ENCODE measurements at regions not wholly inside any gene's neighbourhood (a gene's known extent, or its start where the extent isn't known, plus 50 kb on each side); places are given as distances from the start of the nearest gene placed in this dataset.

DNA sequence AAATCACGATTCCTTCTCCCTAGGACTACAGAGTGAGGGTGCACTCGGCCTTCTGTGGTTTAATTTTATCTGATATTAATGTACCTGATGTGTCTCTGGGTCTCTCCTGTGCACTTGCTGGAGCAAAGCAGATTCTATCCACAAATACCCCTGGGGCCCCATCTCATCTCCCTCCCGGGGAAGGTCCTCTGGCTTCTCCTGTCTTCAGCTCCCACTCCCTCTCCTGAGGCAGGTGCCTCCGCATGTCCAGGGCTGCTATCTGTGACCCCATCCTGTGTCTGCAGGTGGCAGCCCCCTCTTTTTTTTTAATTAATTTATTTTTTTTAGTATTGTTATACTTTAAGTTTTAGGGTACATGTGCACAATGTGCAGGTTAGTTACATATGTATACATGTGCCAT lies 558.7 kb downstream of the BRD1 start:
- no peak for ATAC-seq
- no peak overlapping the region for H3K4me2 ChIP-seq (ENCODE audit: low read length)
- no peak overlapping the region for H3K4me3 ChIP-seq (replicated peaks in 1 of 2; ENCODE audit: low read depth in 1 of 2, low read length in 2 of 2)
- H4K20me1 ChIP-seq (ENCODE audit: insufficient read depth), result no peaks in the 10 kb centered on the region
- no peak overlapping the region for H3K27ac ChIP-seq (ENCODE audit: low read depth, low read length)
- H3K4me1 ChIP-seq (ENCODE audit: control insufficient read depth in 1 of 2, insufficient read depth in 2 of 2, low read length in 2 of 2), result no peaks in the 10 kb centered on the region
- H3K9me3 ChIP-seq (ENCODE audit: control insufficient read depth in 1 of 2, insufficient read depth in 1 of 2, low read depth in 1 of 2, low read length in 2 of 2), result no peaks in the 10 kb centered on the region
- CTCF ChIA-PET, result no interaction called here
- no peak overlapping the region for H3K9ac ChIP-seq (ENCODE audit: low read length)
- POLR2A ChIA-PET, result no interaction called here
- no peak overlapping the region for H2AFZ ChIP-seq (ENCODE audit: low read depth, low read length, poor library complexity, severe bottlenecking)
- intact Hi-C loops (cut with micrococcal nuclease), result no loop called here
- H3K36me3 ChIP-seq (ENCODE audit: control insufficient read depth in 1 of 2, insufficient read depth in 2 of 2, low read length in 2 of 2), result no peaks in the 10 kb centered on the region
- H3K9me2 ChIP-seq (ENCODE audit: insufficient read depth), result no peaks in the 10 kb centered on the region
- no TSS peak for BruUV-seq (replicated peaks)
- no peaks in the 10 kb centered on the region for H3K79me2 ChIP-seq (ENCODE audit: insufficient read depth, low read length)
- no peak for DNase-seq (ENCODE audit: low read depth, low spot score)
- RAD21 ChIA-PET (ENCODE audit: low non-redundant PET in 1 of 2, low total read pairs in 2 of 2, uncharacterized antibody in 2 of 2, unreplicated experiment in 2 of 2), result no interaction called here
- no peak for TF ChIP-seq ZNF274 (IDR thresholded peaks at IDR 0.05; ENCODE audit: low read depth, low read length)
- no peak for TF ChIP-seq YY1 (IDR thresholded peaks at IDR 0.05; ENCODE audit: extremely low read depth, insufficient replicate concordance, low read depth, low read length)
- TF ChIP-seq SIN3A (IDR thresholded peaks at IDR 0.05; ENCODE audit: low read depth), result no peak
- no peak for TF ChIP-seq FOSL1 (IDR thresholded peaks at IDR 0.05; ENCODE audit: low read depth)
- TF ChIP-seq, protein P1, sequence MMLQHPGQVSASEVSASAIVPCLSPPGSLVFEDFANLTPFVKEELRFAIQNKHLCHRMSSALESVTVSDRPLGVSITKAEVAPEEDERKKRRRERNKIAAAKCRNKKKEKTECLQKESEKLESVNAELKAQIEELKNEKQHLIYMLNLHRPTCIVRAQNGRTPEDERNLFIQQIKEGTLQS (IDR thresholded peaks at IDR 0.05), result no peak
- TF ChIP-seq, protein P2, sequence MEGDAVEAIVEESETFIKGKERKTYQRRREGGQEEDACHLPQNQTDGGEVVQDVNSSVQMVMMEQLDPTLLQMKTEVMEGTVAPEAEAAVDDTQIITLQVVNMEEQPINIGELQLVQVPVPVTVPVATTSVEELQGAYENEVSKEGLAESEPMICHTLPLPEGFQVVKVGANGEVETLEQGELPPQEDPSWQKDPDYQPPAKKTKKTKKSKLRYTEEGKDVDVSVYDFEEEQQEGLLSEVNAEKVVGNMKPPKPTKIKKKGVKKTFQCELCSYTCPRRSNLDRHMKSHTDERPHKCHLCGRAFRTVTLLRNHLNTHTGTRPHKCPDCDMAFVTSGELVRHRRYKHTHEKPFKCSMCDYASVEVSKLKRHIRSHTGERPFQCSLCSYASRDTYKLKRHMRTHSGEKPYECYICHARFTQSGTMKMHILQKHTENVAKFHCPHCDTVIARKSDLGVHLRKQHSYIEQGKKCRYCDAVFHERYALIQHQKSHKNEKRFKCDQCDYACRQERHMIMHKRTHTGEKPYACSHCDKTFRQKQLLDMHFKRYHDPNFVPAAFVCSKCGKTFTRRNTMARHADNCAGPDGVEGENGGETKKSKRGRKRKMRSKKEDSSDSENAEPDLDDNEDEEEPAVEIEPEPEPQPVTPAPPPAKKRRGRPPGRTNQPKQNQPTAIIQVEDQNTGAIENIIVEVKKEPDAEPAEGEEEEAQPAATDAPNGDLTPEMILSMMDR (IDR thresholded peaks at IDR 0.05 in 2 of 3, conservative IDR thresholded peaks at IDR 0.05 in 1 of 3; ENCODE audit: borderline replicate concordance in 1 of 3, insufficient read depth in 1 of 3, low read depth in 2 of 3, low read length in 2 of 3), result no peak
- no peak for TF ChIP-seq TCF7L2 (IDR thresholded peaks at IDR 0.05; ENCODE audit: borderline replicate concordance, extremely low read depth, insufficient read depth, insufficient read length)
- no peak for TF ChIP-seq CEBPB (IDR thresholded peaks at IDR 0.05; ENCODE audit: low read depth)
- TF ChIP-seq, protein P3, sequence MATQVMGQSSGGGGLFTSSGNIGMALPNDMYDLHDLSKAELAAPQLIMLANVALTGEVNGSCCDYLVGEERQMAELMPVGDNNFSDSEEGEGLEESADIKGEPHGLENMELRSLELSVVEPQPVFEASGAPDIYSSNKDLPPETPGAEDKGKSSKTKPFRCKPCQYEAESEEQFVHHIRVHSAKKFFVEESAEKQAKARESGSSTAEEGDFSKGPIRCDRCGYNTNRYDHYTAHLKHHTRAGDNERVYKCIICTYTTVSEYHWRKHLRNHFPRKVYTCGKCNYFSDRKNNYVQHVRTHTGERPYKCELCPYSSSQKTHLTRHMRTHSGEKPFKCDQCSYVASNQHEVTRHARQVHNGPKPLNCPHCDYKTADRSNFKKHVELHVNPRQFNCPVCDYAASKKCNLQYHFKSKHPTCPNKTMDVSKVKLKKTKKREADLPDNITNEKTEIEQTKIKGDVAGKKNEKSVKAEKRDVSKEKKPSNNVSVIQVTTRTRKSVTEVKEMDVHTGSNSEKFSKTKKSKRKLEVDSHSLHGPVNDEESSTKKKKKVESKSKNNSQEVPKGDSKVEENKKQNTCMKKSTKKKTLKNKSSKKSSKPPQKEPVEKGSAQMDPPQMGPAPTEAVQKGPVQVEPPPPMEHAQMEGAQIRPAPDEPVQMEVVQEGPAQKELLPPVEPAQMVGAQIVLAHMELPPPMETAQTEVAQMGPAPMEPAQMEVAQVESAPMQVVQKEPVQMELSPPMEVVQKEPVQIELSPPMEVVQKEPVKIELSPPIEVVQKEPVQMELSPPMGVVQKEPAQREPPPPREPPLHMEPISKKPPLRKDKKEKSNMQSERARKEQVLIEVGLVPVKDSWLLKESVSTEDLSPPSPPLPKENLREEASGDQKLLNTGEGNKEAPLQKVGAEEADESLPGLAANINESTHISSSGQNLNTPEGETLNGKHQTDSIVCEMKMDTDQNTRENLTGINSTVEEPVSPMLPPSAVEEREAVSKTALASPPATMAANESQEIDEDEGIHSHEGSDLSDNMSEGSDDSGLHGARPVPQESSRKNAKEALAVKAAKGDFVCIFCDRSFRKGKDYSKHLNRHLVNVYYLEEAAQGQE (IDR thresholded peaks at IDR 0.05; ENCODE audit: low read depth), result no peak
- no peak for TF ChIP-seq POLR2A (IDR thresholded peaks at IDR 0.05; ENCODE audit: borderline replicate concordance, extremely low read depth, insufficient read depth, insufficient read length)
- TF ChIP-seq ZBTB33 (IDR thresholded peaks at IDR 0.05; ENCODE audit: extremely low read depth, insufficient replicate concordance, low read length), result no peak
- TF ChIP-seq ZFX (IDR thresholded peaks at IDR 0.05), result no peak
- no peak for TF ChIP-seq SRF (IDR thresholded peaks at IDR 0.05; ENCODE audit: low read depth)
- TF ChIP-seq ELF1 (IDR thresholded peaks at IDR 0.05; ENCODE audit: borderline replicate concordance, low read depth), result no peak
- TF ChIP-seq, protein P4, sequence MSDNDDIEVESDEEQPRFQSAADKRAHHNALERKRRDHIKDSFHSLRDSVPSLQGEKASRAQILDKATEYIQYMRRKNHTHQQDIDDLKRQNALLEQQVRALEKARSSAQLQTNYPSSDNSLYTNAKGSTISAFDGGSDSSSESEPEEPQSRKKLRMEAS (IDR thresholded peaks at IDR 0.05), result no peak
- no peak for TF ChIP-seq EGR1 (IDR thresholded peaks at IDR 0.05; ENCODE audit: low read depth)
- TF ChIP-seq JUND (IDR thresholded peaks at IDR 0.05), result no peak
- TF ChIP-seq EZH2 (IDR thresholded peaks at IDR 0.05), result no peak
- H3K27me3 ChIP-seq (ENCODE audit: insufficient read depth, low read length), result peaks cover 39% of the 10 kb centered on the region; the same call in 1 of the 2 replicates
